ENCODE measurements at regions not wholly inside any gene's neighbourhood (a gene's known extent, or its start where the extent isn't known, plus 50 kb on each side); places are given as distances from the start of the nearest gene placed in this dataset.

GRCh38 chr3:116905794-116906193, 196.2 kb downstream of the TUSC7 start:
- Histone ChIP-seq H3K27ac (no peak overlapping the region), H3K36me3 (ENCODE audit: insufficient read depth) (no peaks in the 10 kb centered on the region), H3K4me3 (IDR thresholded peaks at IDR 0.05; ENCODE audit: insufficient read depth, low read depth, low read length) (no peak overlapping the region), H3K4me2 (no peak overlapping the region), H4K20me1 (ENCODE audit: insufficient read depth) (no peaks in the 10 kb centered on the region), H3K9ac (no peak overlapping the region), H2AFZ (ENCODE audit: low read depth) (no peak overlapping the region), H3K4me1 (ENCODE audit: low read depth, poor library complexity, severe bottlenecking) (no peaks in the 10 kb centered on the region), H3K79me2 (ENCODE audit: insufficient read depth, low read depth) (no peaks in the 10 kb centered on the region), H3K27me3 (ENCODE audit: insufficient read depth, low read depth) (no peaks in the 10 kb centered on the region)
- no peak for TF ChIP-seq CTCF (conservative IDR thresholded peaks at IDR 0.05; ENCODE audit: low read depth, low read length)

- no peak for TF ChIP-seq CTCF (conservative IDR thresholded peaks at IDR 0.05; ENCODE audit: low read depth, low read length)
- no peak overlapping the region for H3K4me2 ChIP-seq
These were observed 202.5 kb downstream of the TUSC7 start for GRCh38 chr3:116912116-116912515.

GRCh38 chr3:116914004-116914403, 204.4 kb downstream of the TUSC7 start:
- H3K27ac ChIP-seq: no peak overlapping the region
- TF ChIP-seq CTCF (conservative IDR thresholded peaks at IDR 0.05; ENCODE audit: low read depth, low read length): no peak
- H3K4me3 ChIP-seq (IDR thresholded peaks at IDR 0.05; ENCODE audit: insufficient read depth, low read depth, low read length): no peak overlapping the region
- no peak overlapping the region for H2AFZ ChIP-seq (ENCODE audit: low read depth)
- no peaks in the 10 kb centered on the region for H3K79me2 ChIP-seq (ENCODE audit: insufficient read depth, low read depth)
- H4K20me1 ChIP-seq (ENCODE audit: insufficient read depth): no peaks in the 10 kb centered on the region
- no peaks in the 10 kb centered on the region for H3K27me3 ChIP-seq (ENCODE audit: insufficient read depth, low read depth)
- H3K4me2 ChIP-seq: no peak overlapping the region
- H3K36me3 ChIP-seq (ENCODE audit: insufficient read depth): no peaks in the 10 kb centered on the region
- no peaks in the 10 kb centered on the region for H3K4me1 ChIP-seq (ENCODE audit: low read depth, poor library complexity, severe bottlenecking)
- no peak overlapping the region for H3K9ac ChIP-seq

More at GRCh38 chr3:116912116-116912515, 202.5 kb downstream of the TUSC7 start:
- Histone ChIP-seq H3K79me2 (ENCODE audit: insufficient read depth, low read depth) (no peaks in the 10 kb centered on the region), H3K36me3 (ENCODE audit: insufficient read depth) (no peaks in the 10 kb centered on the region), H3K9ac (no peak overlapping the region), H3K4me1 (ENCODE audit: low read depth, poor library complexity, severe bottlenecking) (no peaks in the 10 kb centered on the region), H3K27me3 (ENCODE audit: insufficient read depth, low read depth) (no peaks in the 10 kb centered on the region), H3K4me3 (IDR thresholded peaks at IDR 0.05; ENCODE audit: insufficient read depth, low read depth, low read length) (no peak overlapping the region), H4K20me1 (ENCODE audit: insufficient read depth) (no peaks in the 10 kb centered on the region), H2AFZ (ENCODE audit: low read depth) (no peak overlapping the region), H3K27ac (no peak overlapping the region)

GRCh38 chr3:116916836-116917235, 207.3 kb downstream of the TUSC7 start:
- no peak overlapping the region for H3K4me2 ChIP-seq
- no peak for TF ChIP-seq CTCF (conservative IDR thresholded peaks at IDR 0.05; ENCODE audit: low read depth, low read length)
- no peak overlapping the region for H3K9ac ChIP-seq
- H3K36me3 ChIP-seq (ENCODE audit: insufficient read depth): no peaks in the 10 kb centered on the region
- H3K27me3 ChIP-seq (ENCODE audit: insufficient read depth, low read depth): no peaks in the 10 kb centered on the region
- no peaks in the 10 kb centered on the region for H4K20me1 ChIP-seq (ENCODE audit: insufficient read depth)
- no peaks in the 10 kb centered on the region for H3K4me1 ChIP-seq (ENCODE audit: low read depth, poor library complexity, severe bottlenecking)
- no peak overlapping the region for H3K4me3 ChIP-seq (IDR thresholded peaks at IDR 0.05; ENCODE audit: insufficient read depth, low read depth, low read length)
- no peak overlapping the region for H3K27ac ChIP-seq
- H2AFZ ChIP-seq (ENCODE audit: low read depth): no peak overlapping the region
- no peaks in the 10 kb centered on the region for H3K79me2 ChIP-seq (ENCODE audit: insufficient read depth, low read depth)

All from KMS-11 (cell line).